IPS-18a (cell line): ENCODE measurements at regions not wholly inside any gene's neighbourhood (a gene's known extent, or its start where the extent isn't known, plus 50 kb on each side); places are given as distances from the start of the nearest gene placed in this dataset.

ENCODE experiments used
- H3K27ac ChIP-seq: one replicate; pipeline ENCODE4 v1.5.1; 2013; ENCODE audit warnings: low read length
- H3K27me3 ChIP-seq: one replicate; pipeline ENCODE4 v1.6.1; 2013; ENCODE audit warnings: mild to moderate bottlenecking, low read length; ENCODE audit not compliant: control insufficient read depth, insufficient read depth
- H3K36me3 ChIP-seq: one replicate; pipeline ENCODE4 v1.6.1; 2013; ENCODE audit warnings: low read depth, low read length; ENCODE audit not compliant: control insufficient read depth
- H3K4me1 ChIP-seq: one replicate; pipeline ENCODE4 v1.6.1; 2013; ENCODE audit warnings: low read depth, low read length; ENCODE audit not compliant: control insufficient read depth
- H3K4me3 ChIP-seq: one replicate; pipeline ENCODE4 v1.5.1; 2013; ENCODE audit warnings: low read length
- H3K9ac ChIP-seq: one replicate; pipeline ENCODE4 v1.6.1; 2013; ENCODE audit warnings: mild to moderate bottlenecking, low read length, moderate library complexity
- H3K9me3 ChIP-seq: one replicate; pipeline ENCODE4 v1.6.1; 2013; ENCODE audit warnings: low read depth, low read length; ENCODE audit not compliant: control insufficient read depth

DNA sequence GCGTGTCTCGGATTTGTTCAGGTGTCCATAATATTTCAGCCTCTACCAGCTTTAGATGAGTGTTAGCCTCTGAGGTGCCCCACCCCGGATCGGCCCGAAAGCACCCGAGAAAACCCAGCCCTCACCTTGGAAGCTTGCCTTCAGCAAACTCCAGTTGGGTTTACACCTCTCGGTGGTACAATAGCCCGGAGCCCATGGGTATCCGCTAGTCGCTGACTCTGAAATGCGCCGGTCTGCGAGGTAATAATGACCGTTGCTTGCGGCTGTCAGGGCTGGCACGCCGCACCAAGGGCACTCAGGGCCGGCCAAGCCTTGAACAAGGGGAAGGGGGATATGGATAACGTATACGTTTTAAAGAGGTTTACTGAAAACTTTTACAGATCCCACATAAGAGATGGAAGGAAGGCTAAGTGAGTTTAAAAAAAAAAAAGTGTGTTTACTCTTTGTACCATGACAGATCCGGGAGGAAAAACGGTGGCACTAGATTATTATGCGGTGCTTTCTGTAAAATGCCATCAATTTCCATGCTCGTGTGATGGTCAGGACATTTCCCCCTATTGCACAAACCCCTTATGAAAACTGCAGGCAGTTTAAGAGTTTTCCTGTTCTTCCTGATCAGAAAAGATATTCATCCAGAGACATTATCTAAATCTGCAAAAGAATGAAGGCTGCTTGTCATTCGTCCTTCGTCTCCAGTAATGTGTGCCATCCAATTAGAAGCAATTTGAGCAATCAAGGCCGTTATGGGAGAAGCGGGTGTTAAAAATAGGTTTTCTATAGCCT, 124.2 kb downstream of the TMEM161B start:
- H3K4me3 ChIP-seq: no peak overlapping the region

DNA sequence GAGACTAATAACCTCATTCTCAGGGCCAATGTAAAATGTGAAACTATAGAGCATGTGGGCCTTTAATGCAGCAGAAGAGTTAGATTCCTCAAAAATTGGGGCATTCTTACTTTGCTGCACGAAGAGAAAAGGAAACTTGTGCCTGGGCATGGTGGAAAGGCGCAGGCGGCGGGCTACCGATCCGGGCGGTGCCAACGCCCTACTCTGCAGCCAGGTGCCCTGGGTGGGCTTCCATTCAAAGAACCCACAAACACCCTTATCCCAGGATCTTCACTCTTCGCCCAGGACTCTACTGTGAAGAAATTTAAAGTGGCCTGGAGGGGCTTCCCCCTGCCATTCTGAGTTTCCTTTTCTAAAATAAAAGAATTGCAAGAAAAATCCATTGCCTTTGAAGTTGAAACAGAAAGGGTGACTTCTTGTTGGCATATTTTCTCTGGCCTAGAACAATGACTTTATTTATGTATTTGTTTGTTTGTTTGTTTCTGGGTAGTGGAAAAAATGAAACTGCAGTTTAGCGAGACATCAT, 124.9 kb downstream of the TMEM161B start:
- Histone ChIP-seq H3K9me3 (no peaks in the 10 kb centered on the region), H3K9ac (no peak overlapping the region), H3K4me1 (peaks cover 45% of the 10 kb centered on the region), H3K4me3 (peak overlapping the region; percentile 10), H3K27me3 (peaks cover 88% of the 10 kb centered on the region), H3K27ac (no peak overlapping the region), H3K36me3 (no peaks in the 10 kb centered on the region)

More for the DNA sequence above, 124.2 kb downstream of the TMEM161B start:
- H3K27me3 ChIP-seq: peaks cover 82% of the 10 kb centered on the region
- no peak overlapping the region for H3K27ac ChIP-seq
- no peaks in the 10 kb centered on the region for H3K36me3 ChIP-seq
- no peaks in the 10 kb centered on the region for H3K9me3 ChIP-seq
- no peak overlapping the region for H3K9ac ChIP-seq
- H3K4me1 ChIP-seq: peaks cover 45% of the 10 kb centered on the region

DNA sequence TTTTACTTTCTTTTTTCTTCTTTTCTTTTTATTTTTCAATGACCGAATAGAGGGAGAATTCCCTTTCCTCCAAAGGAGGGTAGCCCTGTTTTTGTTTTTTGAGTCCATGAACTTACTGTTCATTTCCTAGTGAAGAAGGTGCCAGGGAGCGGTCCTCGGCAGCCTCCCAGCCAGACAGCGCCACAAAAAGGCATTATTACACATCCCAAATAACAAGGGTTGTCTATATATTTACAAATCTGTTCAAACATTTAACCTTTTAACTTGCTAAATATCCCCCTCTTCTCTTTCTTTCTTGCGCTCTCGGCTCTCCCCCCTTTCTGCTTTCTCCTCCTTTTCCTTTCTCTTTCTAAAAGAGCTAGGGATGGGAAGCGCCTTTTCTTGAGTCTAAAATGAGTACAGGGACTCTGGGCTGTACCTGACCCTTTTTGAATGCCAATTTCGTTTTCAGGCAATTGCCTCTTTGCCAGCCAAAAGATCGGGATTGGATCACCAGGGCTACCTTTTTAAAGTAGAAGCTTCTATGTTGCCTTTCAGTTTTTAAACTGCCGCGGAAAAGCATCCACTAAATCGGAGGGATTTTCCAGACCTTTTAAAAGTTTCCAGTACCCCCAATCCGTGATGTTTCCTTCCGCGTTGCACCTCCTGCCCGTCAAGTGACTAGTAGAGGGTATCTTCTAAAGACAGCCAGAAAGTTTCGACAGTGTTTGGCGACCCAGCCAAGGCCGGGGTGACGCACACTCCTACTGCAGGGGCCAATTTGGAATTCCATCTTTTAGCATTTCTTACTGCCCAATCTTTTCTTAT, 125.6 kb downstream of the TMEM161B start:
- Histone ChIP-seq H3K4me3 (peak overlapping the region; percentile 10), H3K36me3 (no peaks in the 10 kb centered on the region)

DNA sequence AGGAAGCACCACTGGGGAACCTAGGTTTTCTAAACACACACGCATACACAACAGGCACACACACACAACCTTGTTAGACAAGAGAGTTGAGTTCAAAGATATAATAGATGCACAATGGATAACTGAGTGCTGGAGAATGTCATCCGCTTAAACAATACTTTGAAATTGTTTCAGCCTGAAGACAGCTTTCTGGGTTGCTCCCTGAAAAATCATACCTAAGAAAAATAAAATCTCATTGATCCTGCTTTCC, 126.1 kb downstream of the TMEM161B start:
- Histone ChIP-seq H3K4me3 (peak overlapping the region; percentile 44), H3K27ac (no peak overlapping the region), H3K4me1 (peaks cover 45% of the 10 kb centered on the region), H3K9me3 (no peaks in the 10 kb centered on the region), H3K27me3 (peaks cover 83% of the 10 kb centered on the region), H3K36me3 (no peaks in the 10 kb centered on the region), H3K9ac (no peak overlapping the region)

More for the DNA sequence above, 125.6 kb downstream of the TMEM161B start:
- H3K4me1 ChIP-seq: peaks cover 45% of the 10 kb centered on the region
- H3K27ac ChIP-seq: no peak overlapping the region
- H3K27me3 ChIP-seq: peaks cover 88% of the 10 kb centered on the region
- no peaks in the 10 kb centered on the region for H3K9me3 ChIP-seq
- no peak overlapping the region for H3K9ac ChIP-seq

DNA sequence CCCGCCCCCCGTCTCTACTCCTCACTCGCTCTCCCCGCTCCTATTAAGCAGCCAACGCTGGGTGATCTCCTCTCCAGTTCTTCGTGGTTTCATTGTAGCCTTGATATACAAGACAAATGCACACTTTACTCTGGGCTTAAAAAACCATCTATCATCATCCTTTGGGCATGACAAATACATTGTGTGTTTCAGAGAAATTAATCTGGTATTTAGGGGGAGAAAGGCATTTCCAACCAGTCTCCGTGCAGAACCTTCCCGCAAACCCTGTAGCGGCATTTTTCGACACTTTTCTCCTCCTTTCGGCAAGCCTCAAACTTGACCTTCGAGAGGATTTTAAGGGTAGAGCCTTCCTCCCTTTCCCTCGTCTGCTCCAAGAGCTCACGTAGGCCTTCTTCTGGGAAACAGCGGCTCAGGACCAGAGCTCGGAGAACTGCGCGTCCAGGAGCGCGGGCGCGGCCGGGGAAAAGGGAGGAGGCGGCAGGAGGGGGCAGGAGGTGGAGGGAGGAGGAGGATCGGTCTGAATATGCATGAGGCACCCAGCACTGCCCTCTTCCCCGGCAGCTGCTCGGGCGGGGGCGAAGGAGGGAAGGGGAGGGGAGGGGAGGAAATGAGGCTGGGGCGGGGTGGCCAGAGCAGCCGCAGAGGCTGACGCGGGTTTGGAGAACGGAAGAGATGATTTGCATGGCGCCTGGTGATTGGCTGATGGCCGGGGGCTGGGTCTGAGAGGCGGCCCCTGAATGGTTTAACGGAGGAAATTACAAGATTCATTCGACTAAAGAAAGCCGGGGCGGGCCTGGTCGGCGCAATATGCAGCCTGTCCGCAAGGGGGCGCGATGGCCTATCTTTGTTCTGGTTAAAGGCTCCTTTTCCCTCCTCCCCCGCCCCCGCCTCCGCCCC, 127.5 kb downstream of the TMEM161B start:
- Histone ChIP-seq H3K27me3 (peaks cover 69% of the 10 kb centered on the region), H3K36me3 (no peaks in the 10 kb centered on the region), H3K27ac (no peak overlapping the region)

GRCh38 chr5:88140396-88140855, 128.2 kb downstream of the TMEM161B start:
- Histone ChIP-seq H3K4me3 (peak overlapping the region; percentile 87), H3K9ac (peak overlapping the region; percentile 16), H3K27ac (no peak overlapping the region), H3K36me3 (no peaks in the 10 kb centered on the region), H3K9me3 (no peaks in the 10 kb centered on the region), H3K27me3 (peaks cover 62% of the 10 kb centered on the region), H3K4me1 (peaks cover 35% of the 10 kb centered on the region)

More for the DNA sequence above, 127.5 kb downstream of the TMEM161B start:
- Histone ChIP-seq H3K4me3 (peak overlapping the region; percentile 87), H3K9me3 (no peaks in the 10 kb centered on the region), H3K9ac (no peak overlapping the region), H3K4me1 (peaks cover 42% of the 10 kb centered on the region)

GRCh38 chr5:88130211-88130815, 138.3 kb downstream of the TMEM161B start:
- H3K4me3 ChIP-seq: no peak overlapping the region
- H3K27ac ChIP-seq: no peak overlapping the region
- H3K4me1 ChIP-seq: no peaks in the 10 kb centered on the region
- no peak overlapping the region for H3K9ac ChIP-seq
- H3K36me3 ChIP-seq: no peaks in the 10 kb centered on the region
- H3K27me3 ChIP-seq: no peaks in the 10 kb centered on the region
- no peaks in the 10 kb centered on the region for H3K9me3 ChIP-seq

DNA sequence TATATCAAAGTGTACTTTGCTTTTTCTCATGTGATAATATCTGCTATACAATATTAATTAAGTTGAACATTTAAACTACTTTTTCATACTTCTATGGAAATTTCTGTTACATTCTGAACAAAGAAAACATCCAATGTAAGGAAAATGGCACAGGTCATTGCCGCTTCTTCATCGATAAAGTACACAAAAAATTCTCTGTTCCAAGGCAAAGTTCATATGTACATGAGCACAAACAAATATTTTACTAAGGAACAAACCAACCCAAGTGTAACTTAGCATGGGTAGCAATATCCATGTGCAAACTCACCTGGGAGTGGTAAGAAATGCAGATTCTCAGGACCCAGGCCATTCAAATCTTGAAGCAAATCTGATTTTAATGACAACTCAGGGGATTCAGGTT, 139.8 kb downstream of the TMEM161B start:
- no peaks in the 10 kb centered on the region for H3K4me1 ChIP-seq
- H3K4me3 ChIP-seq: no peak overlapping the region
- H3K27me3 ChIP-seq: no peaks in the 10 kb centered on the region
- no peaks in the 10 kb centered on the region for H3K36me3 ChIP-seq
- no peak overlapping the region for H3K9ac ChIP-seq
- H3K27ac ChIP-seq: no peak overlapping the region
- H3K9me3 ChIP-seq: no peaks in the 10 kb centered on the region

- Histone ChIP-seq H3K9ac (no peak overlapping the region), H3K27me3 (no peaks in the 10 kb centered on the region), H3K4me1 (no peaks in the 10 kb centered on the region), H3K27ac (no peak overlapping the region), H3K4me3 (no peak overlapping the region), H3K36me3 (no peaks in the 10 kb centered on the region), H3K9me3 (no peaks in the 10 kb centered on the region)
Measured at GRCh38 chr5:88119535-88120125, 149.0 kb downstream of the TMEM161B start.

DNA sequence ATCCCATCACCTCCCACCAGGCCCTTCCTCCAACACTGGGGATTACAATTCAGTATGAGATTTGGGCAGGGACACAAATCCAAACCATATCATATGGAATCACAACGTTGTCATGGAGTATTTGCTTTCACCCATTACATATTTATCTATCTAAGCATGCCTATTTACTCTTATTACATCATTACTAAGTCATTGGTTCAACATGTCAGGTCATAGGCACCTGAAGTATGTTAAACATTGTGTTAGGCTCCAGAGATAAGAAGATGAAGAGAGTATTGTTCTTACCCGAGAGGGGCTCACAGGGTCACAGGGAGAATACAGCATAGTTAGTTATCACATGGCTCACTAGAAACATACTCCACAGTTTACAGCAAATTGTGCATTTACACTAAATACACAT, 150.5 kb downstream of the TMEM161B start:
- no peak overlapping the region for H3K9ac ChIP-seq
- H3K9me3 ChIP-seq: no peaks in the 10 kb centered on the region
- no peak overlapping the region for H3K27ac ChIP-seq

More for the DNA sequence above, 150.5 kb downstream of the TMEM161B start:
- no peaks in the 10 kb centered on the region for H3K4me1 ChIP-seq
- no peaks in the 10 kb centered on the region for H3K27me3 ChIP-seq
- H3K4me3 ChIP-seq: no peak overlapping the region
- no peaks in the 10 kb centered on the region for H3K36me3 ChIP-seq
